Mucosa of gallbladder (tissue), 1 donor: ENCODE measurements at regions not wholly inside any gene's neighbourhood (a gene's known extent, or its start where the extent isn't known, plus 50 kb on each side); places are given as distances from the start of the nearest gene placed in this dataset.

Experiments
- DNase-seq: peaks from one replicate; pipeline ENCODE4 v3.0.0-alpha.2; 2020; ENCODE audit warnings: low spot score
- donor health status: DM: no; HTN: no; CAD: no.

DNA sequence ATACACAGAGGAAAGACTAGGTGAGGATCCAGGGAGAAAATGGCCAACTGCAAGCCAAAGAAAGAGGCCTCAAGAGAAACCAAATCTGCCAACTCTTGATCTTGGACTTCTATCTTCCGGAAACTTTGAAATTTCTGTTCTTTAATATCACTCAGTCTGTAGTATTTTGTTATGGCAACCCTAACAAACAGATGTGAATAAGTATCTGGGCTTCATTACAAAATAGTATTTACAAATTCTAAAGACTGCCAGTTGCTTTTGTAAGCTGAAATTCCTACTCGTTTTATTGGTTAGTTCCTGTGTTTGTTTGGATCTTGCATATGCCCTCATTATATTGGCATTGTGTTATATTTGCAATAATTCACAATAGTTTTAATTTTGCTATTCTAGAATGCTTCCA, 143.2 kb upstream of the USP15 start:
- no peak for DNase-seq

DNA sequence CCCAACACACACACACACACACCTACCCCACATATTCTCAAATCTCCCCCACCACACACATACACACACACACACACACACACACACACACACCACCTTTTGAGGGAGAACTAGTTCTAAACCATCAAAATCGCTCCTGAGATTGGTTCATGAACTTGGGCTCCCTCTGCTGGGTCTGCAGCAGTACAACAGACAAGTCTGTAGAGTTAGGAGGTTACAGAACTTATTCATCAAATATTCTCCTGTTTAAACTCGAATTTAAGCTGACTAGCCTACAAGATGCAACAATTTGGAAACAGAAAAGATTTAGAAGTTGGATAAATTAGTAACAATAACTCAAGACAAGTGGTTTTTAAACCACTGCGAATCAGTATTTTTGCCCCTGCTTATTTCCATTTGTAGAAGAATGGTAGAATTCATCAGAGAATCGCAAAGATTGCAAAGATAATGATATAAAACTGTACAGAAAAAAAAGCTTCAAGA, 136.4 kb upstream of the USP15 start:
- peak; percentile 19 for DNase-seq

DNA sequence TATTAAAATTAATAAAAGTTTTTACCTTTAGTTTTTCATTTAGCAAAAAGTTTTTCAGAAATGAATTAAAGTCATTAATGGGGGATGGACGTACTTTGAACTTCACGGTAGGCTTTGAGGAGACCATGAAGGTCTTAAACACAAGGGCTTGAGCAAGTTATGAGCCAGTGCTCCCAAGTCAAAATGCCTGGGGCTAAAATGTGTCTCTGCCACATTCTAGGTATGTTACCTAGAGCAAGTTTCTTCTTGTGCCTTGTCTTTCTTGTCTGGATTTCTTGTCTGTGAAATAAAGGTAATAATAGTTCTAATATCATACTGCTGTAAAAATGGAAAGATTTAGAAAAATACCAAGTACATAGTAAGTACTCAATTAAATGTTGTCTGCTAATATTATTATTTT, 132.7 kb upstream of the USP15 start:
- no peak for DNase-seq

DNA sequence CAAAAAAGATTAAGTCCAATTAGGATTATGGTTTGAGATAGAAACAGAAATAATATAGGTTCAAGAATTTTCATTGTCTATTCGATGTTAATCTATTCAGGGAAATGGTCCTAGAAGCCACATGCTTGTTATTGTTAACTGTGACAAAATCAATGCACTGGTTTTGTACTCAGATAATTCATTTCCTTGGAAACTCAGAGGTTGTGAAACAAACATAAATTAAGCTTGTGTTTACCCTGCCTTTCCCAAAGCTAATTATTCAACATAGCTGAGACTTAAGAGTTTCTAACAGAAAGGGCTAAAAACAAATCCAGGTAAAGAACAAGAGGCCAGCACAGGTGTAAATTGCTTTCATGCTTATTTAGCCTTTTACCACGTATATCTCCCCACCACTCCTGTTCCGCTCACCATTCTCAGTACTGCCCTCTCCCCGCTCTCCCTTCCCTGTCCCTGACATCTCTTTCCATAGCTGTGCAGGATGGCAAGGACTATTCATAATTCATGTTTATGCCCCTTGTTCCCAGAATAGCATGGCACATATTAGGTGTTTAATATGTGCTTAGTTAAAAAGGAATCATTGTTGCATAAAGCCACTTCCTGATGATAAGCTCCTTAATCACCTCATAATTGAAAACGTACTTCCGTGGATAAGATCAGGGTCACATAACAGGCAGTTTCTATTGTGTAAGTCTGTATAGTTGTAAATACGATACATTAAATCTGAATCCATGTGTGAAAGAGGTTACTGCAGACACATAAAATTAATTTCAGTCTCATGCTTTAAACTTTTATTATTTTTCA, 131.8 kb upstream of the USP15 start:
- DNase-seq = no peak

DNA sequence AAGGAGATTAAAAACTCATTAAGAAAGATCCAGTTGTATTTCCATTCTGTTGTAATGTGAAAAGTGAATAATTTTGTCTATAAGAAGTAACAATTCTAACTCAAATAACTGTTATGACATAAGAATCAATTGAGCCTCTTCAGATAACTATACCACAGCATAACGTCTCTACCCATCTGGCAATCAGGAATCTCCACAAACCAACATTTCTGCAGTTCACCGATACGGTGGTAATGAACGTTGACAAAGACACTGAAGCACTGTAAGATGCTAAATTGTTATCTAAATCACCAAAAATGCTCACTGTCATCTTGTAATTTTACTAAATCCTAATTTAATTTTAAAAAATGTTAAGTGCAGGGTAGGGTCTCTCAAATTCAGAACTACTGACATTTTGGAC, 130.9 kb upstream of the USP15 start:
- DNase-seq = no peak

DNA sequence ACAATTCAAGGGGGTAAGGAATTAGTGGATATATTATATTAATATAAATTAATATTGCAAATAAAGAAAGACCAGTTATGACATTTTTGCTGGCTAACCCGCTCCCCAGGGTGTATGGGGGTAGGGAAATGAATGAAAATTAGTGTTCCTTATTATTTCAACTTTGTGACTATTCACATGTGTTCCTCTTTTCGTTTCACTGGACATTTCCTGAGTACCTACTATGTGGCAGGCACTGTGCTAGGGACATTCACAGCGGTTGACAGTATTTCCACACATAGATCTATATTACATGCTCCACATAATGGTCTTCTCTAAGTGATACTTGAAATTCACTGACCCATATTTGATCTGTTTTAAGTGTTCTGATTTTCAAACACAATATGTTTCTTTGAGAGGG, 129.8 kb upstream of the USP15 start:
- no peak for DNase-seq

GRCh38 chr12:62130834-62131552, 129.2 kb upstream of the USP15 start:
- no peak for DNase-seq

- DNase-seq = no peak
Observed at GRCh38 chr12:62133440-62133839, 126.8 kb upstream of the USP15 start.

- no peak for DNase-seq
Observed at GRCh38 chr12:62135553-62136200, 124.5 kb upstream of the USP15 start.

DNA sequence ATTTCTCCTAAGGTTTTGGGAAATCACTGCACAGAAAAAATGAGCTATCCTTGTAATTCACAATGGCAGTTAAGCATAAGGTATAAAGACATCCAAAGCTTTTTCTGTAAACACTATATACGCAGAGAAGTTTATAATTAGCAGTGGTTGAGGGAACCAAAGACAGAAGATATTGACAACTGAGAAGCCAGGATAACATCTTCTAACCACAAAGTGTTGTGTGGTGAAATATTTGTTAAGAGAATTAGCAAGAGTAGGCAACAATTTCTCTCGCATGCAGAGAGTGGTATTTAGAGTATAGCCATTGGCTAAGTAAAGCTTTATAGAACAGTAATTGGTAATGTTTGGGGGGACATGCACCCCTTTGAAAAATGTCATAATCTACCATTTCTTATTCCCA, 123.7 kb upstream of the USP15 start:
- no peak for DNase-seq

DNA sequence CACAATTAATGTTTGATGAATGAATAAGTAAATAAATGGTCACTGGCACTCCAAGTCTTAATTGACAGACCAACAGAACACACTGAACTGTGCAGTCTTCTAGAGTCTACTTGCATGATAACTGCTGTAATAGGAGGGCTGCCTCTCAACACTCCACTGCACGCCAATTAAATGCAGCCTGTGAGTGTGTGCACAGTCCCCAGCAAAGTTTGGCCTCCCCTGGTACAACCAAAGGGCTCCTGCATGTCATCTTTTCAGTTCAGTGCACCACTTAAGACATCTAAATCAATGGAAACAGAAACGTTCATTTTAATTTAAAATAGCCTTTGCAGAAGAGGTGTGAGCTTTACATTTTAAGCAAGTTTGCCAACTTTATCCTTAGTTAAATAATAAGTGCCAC, 121.7 kb upstream of the USP15 start:
- no peak for DNase-seq

GRCh38 chr12:62146318-62146717, 113.9 kb upstream of the USP15 start:
- no peak for DNase-seq

DNA sequence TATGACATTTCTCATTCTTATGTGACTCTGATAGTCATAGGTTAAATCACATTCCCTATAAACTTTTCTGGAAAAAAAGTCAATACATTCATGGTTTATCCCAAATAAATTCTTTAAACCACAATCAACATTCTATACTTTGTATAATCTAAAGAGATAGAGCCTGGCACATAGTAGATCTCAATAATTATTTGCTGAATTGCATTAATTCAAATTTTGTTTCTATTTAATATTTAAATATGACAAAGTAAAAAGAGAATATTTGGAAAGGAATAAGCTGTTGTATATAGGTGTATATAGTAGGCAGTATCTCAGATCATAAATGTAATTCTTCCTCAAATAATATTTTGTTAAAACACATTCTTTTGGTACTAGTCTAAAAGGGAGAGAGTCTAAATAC, 102.2 kb upstream of the USP15 start:
- DNase-seq = no peak

DNA sequence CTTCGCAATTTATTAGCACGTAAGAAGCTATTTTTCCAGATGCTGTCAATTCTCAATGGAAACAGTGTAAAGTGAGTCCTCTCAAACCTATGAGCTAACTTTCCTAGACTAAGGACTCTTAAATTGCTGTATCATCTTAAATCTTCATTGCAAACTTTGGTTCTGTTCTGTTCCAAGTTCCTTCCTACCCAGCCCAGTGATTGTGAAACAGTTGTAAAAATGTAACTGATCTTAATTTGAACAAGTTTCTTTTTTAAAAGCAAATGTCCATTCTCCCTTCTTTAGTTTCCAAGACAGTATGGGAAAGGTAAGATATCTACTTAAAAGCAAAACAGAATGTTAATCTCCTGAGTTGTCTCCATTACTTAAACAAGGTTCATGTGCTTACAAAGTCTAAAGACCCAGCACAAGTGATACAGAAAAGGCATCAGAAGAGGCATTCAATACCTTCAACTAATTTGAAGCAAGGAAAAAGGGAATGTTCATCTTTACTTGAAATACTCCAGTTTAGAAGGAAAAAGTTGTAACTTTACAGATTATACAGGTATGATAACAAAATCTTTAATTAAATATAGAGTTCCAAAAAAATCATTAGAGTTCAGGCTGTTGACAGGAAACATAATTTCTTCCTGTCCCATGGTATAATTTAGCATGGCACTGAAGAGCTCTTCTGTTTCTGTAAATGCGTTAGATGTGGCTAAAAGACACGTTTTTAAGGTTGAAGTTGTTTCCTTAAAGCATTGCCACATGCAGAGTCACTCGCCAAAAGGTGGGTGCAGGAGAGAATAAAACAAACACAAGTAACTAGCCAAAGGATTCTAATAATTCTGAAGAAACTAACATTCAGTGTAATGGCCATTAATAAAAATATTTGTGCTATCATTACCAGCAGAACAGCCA, 101.5 kb upstream of the USP15 start:
- no peak for DNase-seq

DNA sequence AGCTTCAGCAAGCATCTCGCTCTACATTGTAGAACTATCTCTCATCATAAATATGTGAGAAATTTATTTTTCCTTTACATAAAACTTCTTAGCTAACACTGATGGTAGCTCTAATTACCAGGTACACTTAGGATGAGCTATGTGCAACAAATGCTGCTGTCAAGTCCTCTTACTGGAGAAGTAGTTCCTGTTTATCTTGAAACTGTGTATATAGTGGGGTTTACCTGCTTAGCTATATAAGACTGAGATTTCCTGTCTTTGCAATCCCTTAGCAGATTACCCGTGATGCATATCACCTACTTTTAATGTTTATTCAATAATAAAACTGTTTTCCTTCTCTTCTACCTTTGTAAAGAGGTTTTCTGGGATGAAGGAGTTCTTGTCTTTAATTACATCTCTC, 98.0 kb upstream of the USP15 start:
- DNase-seq = no peak

DNA sequence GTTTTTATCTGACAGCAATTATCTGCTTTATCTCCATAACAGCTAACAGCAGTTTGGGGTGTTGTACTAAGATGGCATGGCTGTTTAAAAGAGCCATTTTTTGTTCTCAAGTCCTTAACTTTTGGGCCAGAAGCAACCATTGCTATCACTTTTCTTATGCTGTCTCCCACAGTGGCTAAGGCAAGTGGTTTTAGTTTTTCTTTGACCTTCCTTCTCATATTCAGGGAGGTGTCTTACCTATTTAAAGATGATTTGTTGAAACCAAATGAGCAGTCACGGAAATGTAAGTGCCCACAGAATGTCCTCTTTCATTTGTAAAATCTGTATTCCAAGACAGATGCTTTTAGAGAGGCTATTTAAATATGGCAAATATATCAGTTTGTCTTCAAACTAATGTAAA, 96.8 kb upstream of the USP15 start:
- no peak for DNase-seq

GRCh38 chr12:62164036-62164435, 96.2 kb upstream of the USP15 start:
- DNase-seq = no peak

GRCh38 chr12:62166525-62166924, 93.7 kb upstream of the USP15 start:
- DNase-seq = no peak

DNA sequence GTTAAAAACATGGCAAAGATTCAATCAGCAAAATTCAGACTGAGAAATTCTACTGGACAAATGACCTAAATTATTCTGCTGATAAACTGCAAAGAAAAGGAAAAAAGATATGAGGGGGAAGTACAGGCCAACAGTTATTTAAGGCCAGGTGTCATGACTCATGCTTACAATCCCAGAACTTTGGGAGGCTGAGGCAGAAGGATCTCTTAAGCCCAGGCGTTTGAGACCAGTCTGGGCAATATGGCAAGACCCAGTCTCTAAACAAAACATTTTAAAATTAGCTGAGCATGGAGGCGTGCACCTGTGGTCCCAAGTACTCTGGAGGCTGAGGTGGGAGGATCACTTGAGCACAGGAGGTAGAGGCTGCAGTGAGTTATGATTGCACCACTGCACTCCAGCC, 91.8 kb upstream of the USP15 start:
- no peak for DNase-seq

- DNase-seq = no peak
Observed at GRCh38 chr12:62170241-62170640, 90.0 kb upstream of the USP15 start.

DNA sequence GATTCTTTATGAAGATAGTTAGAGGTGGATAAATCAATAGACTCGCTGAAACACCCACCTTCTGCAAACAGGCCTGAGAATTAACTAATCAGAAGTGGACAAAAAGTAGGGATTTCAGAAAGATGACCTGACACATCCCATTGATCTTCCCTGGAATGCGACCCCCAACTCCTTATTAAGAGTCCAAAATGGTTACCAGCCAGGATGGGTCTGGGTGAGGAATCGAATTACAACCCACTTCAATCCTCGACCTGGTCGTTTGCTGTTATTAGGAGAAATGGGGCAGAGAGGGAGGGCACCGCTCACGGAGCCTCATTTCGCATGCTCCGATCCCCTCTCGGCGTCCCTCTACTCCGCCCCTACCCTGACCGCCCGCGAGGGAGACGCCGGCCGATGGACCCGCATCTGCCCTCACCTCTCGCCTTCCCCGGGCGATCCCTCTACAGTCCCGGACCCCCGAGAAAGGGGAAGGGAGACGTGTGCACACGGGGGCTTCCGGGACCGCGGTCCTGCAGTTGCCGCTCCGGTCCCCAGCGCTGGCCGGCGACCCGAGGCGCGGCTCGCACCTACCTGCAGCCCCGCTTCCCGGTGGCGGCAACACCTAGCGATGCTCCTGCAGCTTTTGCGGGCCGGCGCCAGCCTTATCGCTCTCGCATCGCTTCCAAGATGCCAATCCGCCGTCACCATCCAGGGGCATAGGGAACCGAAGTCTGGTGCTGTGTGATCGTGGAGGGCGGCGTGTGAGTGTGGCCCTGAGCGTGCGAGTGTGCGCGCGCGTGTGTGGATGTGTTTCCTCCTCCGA, 69.3 kb upstream of the USP15 start:
- no peak for DNase-seq
